ENCODE measurements at regions not wholly inside any gene's neighbourhood (a gene's known extent, or its start where the extent isn't known, plus 50 kb on each side); places are given as distances from the start of the nearest gene placed in this dataset.

- no peaks in the 10 kb centered on the region for H3K36me3 ChIP-seq
- no peak overlapping the region for H3K27ac ChIP-seq
- H3K4me1 ChIP-seq (ENCODE audit: insufficient read depth) = no peaks in the 10 kb centered on the region
- 39 to 70% (median 47%) methylated on average over 1 of the region's 1 CpG for WGBS, 3 donors
- H3K9me3 ChIP-seq = peaks cover 0 to 3% of the 10 kb centered on the region in 2 donors
- H3K4me3 ChIP-seq = no peak overlapping the region
- no peak for TF ChIP-seq POLR2A (IDR thresholded peaks at IDR 0.05)
- TF ChIP-seq EP300 (IDR thresholded peaks at IDR 0.05) = no peak
- TF ChIP-seq CTCF (IDR thresholded peaks at IDR 0.05) = no peak
- no peaks in the 10 kb centered on the region for H3K27me3 ChIP-seq
- intact Hi-C loops (cut with DNase I) = no loop called here
- no peak for DNase-seq
Measured at GRCh38 chr2:122741403-122741802, 986.0 kb downstream of the TSN start.

- intact Hi-C loops (cut with DNase I) = no loop called here
- TF ChIP-seq POLR2A (IDR thresholded peaks at IDR 0.05) = no peak
- no peak for TF ChIP-seq EP300 (IDR thresholded peaks at IDR 0.05)
- TF ChIP-seq CTCF (IDR thresholded peaks at IDR 0.05) = no peak
- WGBS, 3 donors = 80 to 91% (median 86%) methylated on average over 2 of the region's 2 CpGs
Measured at GRCh38 chr2:122743021-122743675, 987.7 kb downstream of the TSN start.

GRCh38 chr2:122745603-122746002, 990.2 kb downstream of the TSN start:
- Histone ChIP-seq H3K27ac (no peak overlapping the region), H3K27me3 (no peaks in the 10 kb centered on the region), H3K9me3 (peaks cover 0 to 3% of the 10 kb centered on the region in 2 donors), H3K36me3 (no peaks in the 10 kb centered on the region), H3K4me1 (ENCODE audit: insufficient read depth) (no peaks in the 10 kb centered on the region), H3K4me3 (no peak overlapping the region)
- WGBS, 3 donors = 55 to 77% (median 65%) methylated on average over 4 of the region's 4 CpGs
- intact Hi-C loops (cut with DNase I) = no loop called here
- no peak for DNase-seq
- no peak for TF ChIP-seq POLR2A (IDR thresholded peaks at IDR 0.05)

More at GRCh38 chr2:122743021-122743675, 987.7 kb downstream of the TSN start:
- Histone ChIP-seq H3K9me3 (peaks cover 0 to 3% of the 10 kb centered on the region in 2 donors), H3K36me3 (no peaks in the 10 kb centered on the region), H3K4me3 (no peak overlapping the region), H3K27ac (no peak overlapping the region), H3K4me1 (ENCODE audit: insufficient read depth) (no peaks in the 10 kb centered on the region), H3K27me3 (no peaks in the 10 kb centered on the region)
- no peak for DNase-seq

- Histone ChIP-seq H3K4me3 (no peak overlapping the region), H3K36me3 (no peaks in the 10 kb centered on the region), H3K4me1 (ENCODE audit: insufficient read depth) (no peaks in the 10 kb centered on the region), H3K27ac (no peak overlapping the region), H3K9me3 (no peaks in the 10 kb centered on the region), H3K27me3 (no peaks in the 10 kb centered on the region)
- TF ChIP-seq CTCF (IDR thresholded peaks at IDR 0.05) (no peak), EP300 (IDR thresholded peaks at IDR 0.05) (no peak), POLR2A (IDR thresholded peaks at IDR 0.05) (no peak)
- WGBS, 3 donors = 85 to 95% (median 86%) methylated on average over 2 of the region's 2 CpGs
- intact Hi-C loops (cut with DNase I) = no loop called here
- DNase-seq = no peak
Measured at GRCh38 chr2:122747670-122748069, 992.2 kb downstream of the TSN start.

GRCh38 chr2:122748552-122749011, 993.1 kb downstream of the TSN start:
- intact Hi-C loops (cut with DNase I) = loop anchor here in 1 of 4 donors (1.0 kb wide), 1 partner anchor 23 kb away; no protein-coding TSS in a partner anchor
- no peaks in the 10 kb centered on the region for H3K27me3 ChIP-seq
- DNase-seq = no peak
- no peaks in the 10 kb centered on the region for H3K4me1 ChIP-seq (ENCODE audit: insufficient read depth)
- H3K4me3 ChIP-seq = no peak overlapping the region
- no peaks in the 10 kb centered on the region for H3K9me3 ChIP-seq
- 65 to 76% (median 76%) methylated on average over 4 of the region's 4 CpGs for WGBS, 3 donors
- H3K27ac ChIP-seq = no peak overlapping the region
- no peaks in the 10 kb centered on the region for H3K36me3 ChIP-seq
- TF ChIP-seq CTCF (IDR thresholded peaks at IDR 0.05) (no peak), EP300 (IDR thresholded peaks at IDR 0.05) (no peak), POLR2A (IDR thresholded peaks at IDR 0.05) (no peak)

Measured in ovary (tissue), 7 donors.